ENCODE measurements at regions not wholly inside any gene's neighbourhood (a gene's known extent, or its start where the extent isn't known, plus 50 kb on each side); places are given as distances from the start of the nearest gene placed in this dataset.

DNA sequence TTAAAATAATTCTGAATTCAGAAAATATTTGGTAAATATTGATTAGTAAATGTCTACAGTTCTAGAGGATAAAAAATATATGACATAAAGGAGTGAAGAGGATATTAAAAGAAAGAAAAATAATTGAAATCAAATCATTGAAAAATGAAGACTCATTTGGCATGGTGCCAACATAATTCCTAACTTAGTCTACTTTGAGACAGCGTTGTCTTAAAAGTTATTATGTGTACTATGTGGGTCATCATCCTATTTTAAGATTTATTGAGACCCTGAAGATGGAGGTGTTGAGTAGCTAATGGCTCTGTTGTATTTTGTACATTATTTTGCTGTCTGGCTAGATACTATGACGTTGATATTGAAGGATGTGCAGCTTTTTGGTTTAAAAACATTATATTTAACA lies 156.7 kb upstream of the PTGFR start:
- TF ChIP-seq EZH2 (IDR thresholded peaks at IDR 0.05; ENCODE audit: borderline replicate concordance, insufficient read depth, low read depth, low read length, poor library complexity, severe bottlenecking): no peak
- TF ChIP-seq, protein P1, sequence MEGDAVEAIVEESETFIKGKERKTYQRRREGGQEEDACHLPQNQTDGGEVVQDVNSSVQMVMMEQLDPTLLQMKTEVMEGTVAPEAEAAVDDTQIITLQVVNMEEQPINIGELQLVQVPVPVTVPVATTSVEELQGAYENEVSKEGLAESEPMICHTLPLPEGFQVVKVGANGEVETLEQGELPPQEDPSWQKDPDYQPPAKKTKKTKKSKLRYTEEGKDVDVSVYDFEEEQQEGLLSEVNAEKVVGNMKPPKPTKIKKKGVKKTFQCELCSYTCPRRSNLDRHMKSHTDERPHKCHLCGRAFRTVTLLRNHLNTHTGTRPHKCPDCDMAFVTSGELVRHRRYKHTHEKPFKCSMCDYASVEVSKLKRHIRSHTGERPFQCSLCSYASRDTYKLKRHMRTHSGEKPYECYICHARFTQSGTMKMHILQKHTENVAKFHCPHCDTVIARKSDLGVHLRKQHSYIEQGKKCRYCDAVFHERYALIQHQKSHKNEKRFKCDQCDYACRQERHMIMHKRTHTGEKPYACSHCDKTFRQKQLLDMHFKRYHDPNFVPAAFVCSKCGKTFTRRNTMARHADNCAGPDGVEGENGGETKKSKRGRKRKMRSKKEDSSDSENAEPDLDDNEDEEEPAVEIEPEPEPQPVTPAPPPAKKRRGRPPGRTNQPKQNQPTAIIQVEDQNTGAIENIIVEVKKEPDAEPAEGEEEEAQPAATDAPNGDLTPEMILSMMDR (IDR thresholded peaks at IDR 0.05): no peak

Data from B cell (primary cell).